SK-N-SH (cell line): ENCODE measurements at regions not wholly inside any gene's neighbourhood (a gene's known extent, or its start where the extent isn't known, plus 50 kb on each side); places are given as distances from the start of the nearest gene placed in this dataset.

Experiments
- CTCF ChIA-PET: fragments of 300-600, 350-600 bp; formaldehyde crosslinking; extraction: SDS; loops from one replicate; lab custom pipeline; 2021; lab: Yijun Ruan, JAX
- POLR2A ChIA-PET: fragments of 350-600 bp; sonication (Branson Sonifier 250); formaldehyde crosslinking; extraction: SDS; loops from one replicate; lab custom pipeline; 2020; ENCODE audit warnings: antibody characterized with exemption, inconsistent platforms; lab: Yijun Ruan, JAX
- DNase-seq: peaks from one replicate; pipeline ENCODE4 v3.0.0; 2012
- H2AFZ ChIP-seq: fragments of 200-600 bp; sonication (generic); 2 replicates; pipeline ENCODE4 v1.8.1; 2016; ENCODE audit warnings: antibody characterized with exemption, mild to moderate bottlenecking, low read depth
- H3F3A ChIP-seq: fragments of 200-600 bp; sonication (generic); replicated peaks from 2 replicates; pipeline ENCODE3; 2016; ENCODE audit warnings: antibody characterized with exemption, mild to moderate bottlenecking; ENCODE audit not compliant: insufficient read depth
- H3K27ac ChIP-seq, 2 experiments: fragments of 200-500 bp in 1 of 2; fragments of 200-600 bp in 1 of 2; sonication (Bioruptor generic) in 1 of 2; sonication (generic), shearing (Covaris generic) in 1 of 2; 2 replicates each; pipeline versions ENCODE4 v1.5.1 to v1.6.1; 2014 to 2016; ENCODE audit warnings: low read depth in 2 of 2, inconsistent platforms in 1 of 2, low read length in 1 of 2, mild to moderate bottlenecking in 1 of 2, mixed read lengths in 1 of 2
- H3K27me3 ChIP-seq: fragments of 200-600 bp; sonication (generic), shearing (Covaris generic); 2 replicates; pipeline ENCODE4 v1.6.1; 2016; ENCODE audit warnings: mixed run types; ENCODE audit not compliant: insufficient read depth
- H3K36me3 ChIP-seq, 2 experiments: fragments of 200-500 bp in 1 of 2; fragments of 200-600 bp in 1 of 2; sonication (Bioruptor generic) in 1 of 2; sonication (generic) in 1 of 2; replicated peaks in 1 of 2; 2 replicates each; pipeline versions ENCODE3 to v1.5.1; 2014 to 2016; ENCODE audit warnings: low read length in 1 of 2, mild to moderate bottlenecking in 1 of 2; ENCODE audit not compliant: insufficient read depth in 2 of 2, control insufficient read depth in 1 of 2
- H3K4me1 ChIP-seq, 2 experiments: fragments of 200-500 bp in 1 of 2; fragments of 200-600 bp in 1 of 2; sonication (Bioruptor generic) in 1 of 2; sonication (generic), shearing (Covaris generic) in 1 of 2; 2 replicates each; pipeline versions ENCODE4 v1.5.1 to v1.6.1; 2014 to 2016; ENCODE audit warnings: low read depth in 1 of 2, low read length in 1 of 2, mixed run types in 1 of 2; ENCODE audit not compliant: insufficient read depth in 2 of 2, control insufficient read depth in 1 of 2
- H3K4me2 ChIP-seq: fragments of 200-600 bp; sonication (generic), shearing (Covaris generic); 2 replicates; pipeline ENCODE4 v1.6.1; 2017; ENCODE audit warnings: mixed run types
- H3K4me3 ChIP-seq, 2 experiments: fragments of 200-500 bp in 1 of 2; fragments of 200-600 bp in 1 of 2; sonication (Bioruptor generic) in 1 of 2; sonication (generic), shearing (Covaris generic) in 1 of 2; 2 replicates each; pipeline versions ENCODE4 v1.5.1 to v1.8.1; 2014 to 2016; ENCODE audit warnings: low read depth in 2 of 2, inconsistent platforms in 1 of 2, low read length in 1 of 2, mild to moderate bottlenecking in 1 of 2, mixed read lengths in 1 of 2, moderate library complexity in 1 of 2
- H3K79me2 ChIP-seq: fragments of 200-600 bp; sonication (generic); 2 replicates; pipeline ENCODE4 v1.8.1; 2017; ENCODE audit warnings: mild to moderate bottlenecking; ENCODE audit not compliant: insufficient read depth
- H3K9ac ChIP-seq: fragments of 200-600 bp; sonication (generic); 2 replicates; pipeline ENCODE4 v1.6.1; 2017; ENCODE audit warnings: mixed run types
- H3K9me2 ChIP-seq: fragments of 200-600 bp; sonication (generic); 2 replicates; pipeline ENCODE4 v1.6.1; 2017; ENCODE audit warnings: mixed run types
- H3K9me3 ChIP-seq: fragments of 200-600 bp; sonication (generic); 2 replicates; pipeline ENCODE4 v1.6.1; 2017; ENCODE audit warnings: mixed run types, mild to moderate bottlenecking, moderate library complexity
- H4K20me1 ChIP-seq: fragments of 200-600 bp; sonication (generic); 2 replicates; pipeline ENCODE4 v1.6.1; 2017; ENCODE audit warnings: mild to moderate bottlenecking, mixed run types; ENCODE audit not compliant: insufficient read depth
- CHD2 ChIP-seq: fragments of 150-350 bp; IDR thresholded peaks from 2 replicates; pipeline ENCODE4 v1.6.1; 2018; ENCODE audit warnings: low read length; ENCODE audit not compliant: partially characterized antibody
- FOXJ3 ChIP-seq: sonication (generic); formaldehyde crosslinking; IDR thresholded peaks from 2 replicates; pipeline ENCODE4 v1.5.1; 2020; ENCODE audit warnings: mild to moderate bottlenecking, missing genetic modification reagents
- FOXM1 ChIP-seq: IDR thresholded peaks from 2 replicates; pipeline ENCODE4 v1.4.0; 2012; ENCODE audit warnings: low read depth, mild to moderate bottlenecking
- GABPA ChIP-seq: IDR thresholded peaks from 2 replicates; pipeline ENCODE4 v1.4.0; 2012; ENCODE audit warnings: low read depth, mild to moderate bottlenecking
- GATA2 ChIP-seq: sonication (generic); formaldehyde crosslinking; IDR thresholded peaks from 2 replicates; pipeline ENCODE4 v1.5.0; 2020; ENCODE audit warnings: mild to moderate bottlenecking, missing genetic modification reagents
- IRF3 ChIP-seq: fragments of 150-350 bp; IDR thresholded peaks from 2 replicates; pipeline ENCODE4 v1.6.1; 2016; ENCODE audit warnings: mild to moderate bottlenecking, low read depth, low read length
- JUND ChIP-seq: IDR thresholded peaks from 2 replicates; pipeline ENCODE4 v1.4.0; 2012
- MAX ChIP-seq: IDR thresholded peaks from 2 replicates; pipeline ENCODE4 v1.4.0; 2012; ENCODE audit warnings: low read depth
- MXI1 ChIP-seq: IDR thresholded peaks from 2 replicates; pipeline ENCODE4 v1.6.1; 2012; ENCODE audit warnings: mild to moderate bottlenecking, low read depth, low read length, improper control_type of control experiment
- NRF1 ChIP-seq: IDR thresholded peaks from 2 replicates; pipeline ENCODE4 v1.6.1; 2012; ENCODE audit warnings: low read depth, mild to moderate bottlenecking, low read length
- PBX3 ChIP-seq: IDR thresholded peaks from 2 replicates; pipeline ENCODE4; 2012
- POLR2AphosphoS5 ChIP-seq: IDR thresholded peaks from 2 replicates; pipeline ENCODE4 v1.6.1; 2012; ENCODE audit warnings: low read depth, low read length
- RCOR1 ChIP-seq: fragments of 150-350 bp; IDR thresholded peaks from 2 replicates; pipeline ENCODE4 v1.6.1; 2017; ENCODE audit warnings: antibody characterized with exemption, low read length
- RFX5 ChIP-seq: IDR thresholded peaks from 2 replicates; pipeline ENCODE4 v1.6.1; 2012; ENCODE audit warnings: mild to moderate bottlenecking, improper control_type of control experiment, low read length
- TAF1 ChIP-seq: IDR thresholded peaks from 2 replicates; pipeline ENCODE4 v1.6.1; 2012; ENCODE audit warnings: low read depth, mild to moderate bottlenecking, low read length, moderate library complexity, borderline replicate concordance
- USF1 ChIP-seq: IDR thresholded peaks from 2 replicates; pipeline ENCODE4 v1.4.0; 2012; ENCODE audit warnings: low read depth, borderline replicate concordance
- USF2 ChIP-seq: fragments of 150-350 bp; IDR thresholded peaks from 2 replicates; pipeline ENCODE4 v1.6.1; 2017; ENCODE audit warnings: antibody characterized with exemption, low read length, low read depth, borderline replicate concordance
- ZBTB33 ChIP-seq: IDR thresholded peaks from 2 replicates; pipeline ENCODE4 v1.4.0; 2012; ENCODE audit warnings: low read depth, borderline replicate concordance
- WGBS: methylation state at CpG from one replicate; pipeline ENCODE4 v1.1.6; 2017; ENCODE audit warnings: low lambda C conversion rate; 5-methylcytosine and 5-hydroxymethylcytosine counted together

- TF ChIP-seq MAX (no peak), RFX5 (no peak), JUND (no peak), MXI1 (no peak), GATA2 (no peak), FOXJ3 (CRISPR knock-in tag) (no peak), GABPA (no peak), POLR2AphosphoS5 (no peak), USF1 (no peak)
- Histone ChIP-seq H3K9me2 (no peaks in the 10 kb centered on the region), H2AFZ (no peak overlapping the region), H3K4me2 (no peak overlapping the region), H3K9ac (no peak overlapping the region), H3K79me2 (no peaks in the 10 kb centered on the region), H3F3A (no peaks in the 10 kb centered on the region), H3K27me3 (no peaks in the 10 kb centered on the region), H3K36me3 (no peaks in the 10 kb centered on the region), H4K20me1 (no peaks in the 10 kb centered on the region), H3K4me1 (peaks cover 0 to 5% of the 10 kb centered on the region in 2 experiments; a peak in 2 of 4 replicates), H3K9me3 (no peaks in the 10 kb centered on the region), H3K27ac (peak overlapping the region in 1 of 2 experiments; percentile 50; a peak in 2 of 4 replicates), H3K4me3 (no peak overlapping the region)
- ChIA-PET CTCF (interaction anchor here (0.6 to 1.9 kb wide), 5 partner anchors 20 to 1911 kb away, joined by 3 to 8 read pairs (median 4); no protein-coding TSS in a partner anchor), POLR2A (no interaction called here)
- WGBS, result 55% methylated on average over 3 of the region's 3 CpGs
- no peak for DNase-seq
These were observed 75.2 kb upstream of the DHX40 start for GRCh38 chr17:59490216-59490615.

GRCh38 chr17:59491353-59492090 is 73.9 kb upstream of the DHX40 start:
- CTCF ChIA-PET, result interaction anchor here (1.1 to 1.9 kb wide), 6 partner anchors 19 to 50 kb away, joined by 3 to 8 read pairs (median 4); no protein-coding TSS in a partner anchor
- H3K27ac ChIP-seq, result no peak overlapping the region
- no peak for TF ChIP-seq CHD2
- TF ChIP-seq RFX5, result no peak
- no peak for TF ChIP-seq RCOR1
- no peak for TF ChIP-seq PBX3
- no peak for TF ChIP-seq POLR2AphosphoS5
- TF ChIP-seq FOXJ3 (CRISPR knock-in tag), result no peak
- TF ChIP-seq IRF3, result no peak
- TF ChIP-seq FOXM1, result no peak
- no peak for TF ChIP-seq USF2
- TF ChIP-seq TAF1, result no peak
- no peak for TF ChIP-seq NRF1
- no peak for TF ChIP-seq GABPA
- TF ChIP-seq ZBTB33, result no peak

More at GRCh38 chr17:59491353-59492090, 73.9 kb upstream of the DHX40 start:
- H3K36me3 ChIP-seq, result no peaks in the 10 kb centered on the region
- no peaks in the 10 kb centered on the region for H3K9me3 ChIP-seq
- H3K4me1 ChIP-seq, result peaks cover 0 to 7% of the 10 kb centered on the region in 2 experiments; a peak in 1 of 4 replicates
- no peaks in the 10 kb centered on the region for H3K79me2 ChIP-seq
- DNase-seq, result no peak
- no peaks in the 10 kb centered on the region; the same call in 1 of the 2 replicates for H3K27me3 ChIP-seq
- no peaks in the 10 kb centered on the region for H3K9me2 ChIP-seq
- no peaks in the 10 kb centered on the region for H3F3A ChIP-seq
- no peak overlapping the region for H3K4me2 ChIP-seq
- POLR2A ChIA-PET, result no interaction called here
- no peaks in the 10 kb centered on the region for H4K20me1 ChIP-seq
- H3K9ac ChIP-seq, result no peak overlapping the region
- no peak overlapping the region for H3K4me3 ChIP-seq
- 47% methylated on average over 5 of the region's 5 CpGs for WGBS
- H2AFZ ChIP-seq, result no peak overlapping the region
